Endothelial cell of umbilical vein (primary cell): ENCODE measurements at regions not wholly inside any gene's neighbourhood (a gene's known extent, or its start where the extent isn't known, plus 50 kb on each side); places are given as distances from the start of the nearest gene placed in this dataset.

ENCODE experiments used
- CTCF ChIP-seq, 2 donors: IDR thresholded peaks; 1 replicate in 1 of 2; 2 replicates in 1 of 2; pipeline ENCODE4 v1.5.1; 2011; ENCODE audit warnings: low read length in 2 of 2, mild to moderate bottlenecking in 2 of 2, moderate library complexity in 2 of 2, control low read depth in 1 of 2, inconsistent platforms in 1 of 2, low read depth in 1 of 2; ENCODE audit not compliant: insufficient read depth in 1 of 2; ENCODE audit errors: extremely low read depth in 1 of 2
- EZH2 ChIP-seq: IDR thresholded peaks from 2 replicates; pipeline ENCODE4 v1.6.1; 2012; ENCODE audit warnings: borderline replicate concordance, low read depth, mild to moderate bottlenecking, moderate library complexity, low read length, inconsistent platforms; ENCODE audit not compliant: severe bottlenecking
- FOS ChIP-seq: IDR thresholded peaks from 2 replicates; pipeline ENCODE4 v1.6.1; 2011; ENCODE audit warnings: mild to moderate bottlenecking, low read length, moderate library complexity, borderline replicate concordance; ENCODE audit not compliant: insufficient read depth
- JUN ChIP-seq: IDR thresholded peaks from 2 replicates; pipeline ENCODE4 v1.6.1; 2011; ENCODE audit warnings: borderline replicate concordance, low read depth; ENCODE audit not compliant: insufficient read length, insufficient read depth
- MYC ChIP-seq: IDR thresholded peaks from one replicate; pipeline ENCODE4 v1.6.1; 2011; ENCODE audit warnings: mild to moderate bottlenecking, low read depth, low read length
- POLR2A ChIP-seq: IDR thresholded peaks from 2 replicates; pipeline ENCODE4 v1.6.1; 2012; ENCODE audit warnings: low read depth, mild to moderate bottlenecking, control low read depth, low read length
- POLR2AphosphoS5 ChIP-seq: IDR thresholded peaks from 2 replicates; pipeline ENCODE4 v1.6.1; 2012; ENCODE audit warnings: low read depth, mild to moderate bottlenecking, control low read depth, low read length, moderate library complexity; ENCODE audit not compliant: insufficient read depth
- TF ChIP-seq, protein P1 (sequence below): IDR thresholded peaks from 2 replicates; pipeline ENCODE4 v1.6.1; 2011; ENCODE audit not compliant: insufficient read depth, insufficient read length

DNA sequence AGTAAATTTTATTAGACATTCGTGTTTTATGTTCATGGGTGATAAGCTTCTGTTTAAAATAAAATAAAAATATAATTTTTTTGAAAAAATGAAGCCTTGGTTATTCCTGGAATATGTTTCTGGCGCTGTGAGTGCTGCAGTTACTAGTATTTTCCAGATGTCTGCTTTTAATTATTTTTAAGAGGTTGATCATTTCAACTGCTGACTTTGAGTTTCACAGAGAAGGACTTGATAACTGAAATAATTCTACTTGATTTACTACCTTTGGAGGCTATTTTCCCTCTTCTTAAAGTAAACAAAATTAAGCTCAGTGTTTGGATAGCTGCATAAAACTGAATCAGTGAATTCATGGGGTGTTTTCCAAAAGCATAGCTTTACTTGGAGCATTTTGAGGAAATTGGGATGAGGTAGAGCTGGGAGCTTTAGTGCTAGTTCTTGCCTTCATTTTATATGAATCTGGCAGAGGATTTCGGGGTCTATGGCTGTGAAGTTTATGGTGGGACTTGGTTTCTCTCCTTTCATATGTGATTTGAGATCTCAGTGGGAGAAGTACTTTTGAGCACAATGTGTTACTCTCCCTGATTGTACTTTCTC is 666.5 kb downstream of the DCDC2C start:
- TF ChIP-seq POLR2A = no peak
- TF ChIP-seq, protein P1, sequence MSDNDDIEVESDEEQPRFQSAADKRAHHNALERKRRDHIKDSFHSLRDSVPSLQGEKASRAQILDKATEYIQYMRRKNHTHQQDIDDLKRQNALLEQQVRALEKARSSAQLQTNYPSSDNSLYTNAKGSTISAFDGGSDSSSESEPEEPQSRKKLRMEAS = no peak
- no peak for TF ChIP-seq POLR2AphosphoS5
- TF ChIP-seq CTCF (IDR thresholded peaks at IDR 0.05; ENCODE audit: extremely low read depth in 1 of 2, insufficient read depth in 1 of 2, low read depth in 1 of 2, low read length in 2 of 2) = no peak
- no peak for TF ChIP-seq MYC
- TF ChIP-seq EZH2 = no peak
- TF ChIP-seq FOS = no peak
- no peak for TF ChIP-seq JUN
